HG03039 (cell line): ENCODE measurements at regions not wholly inside any gene's neighbourhood (a gene's known extent, or its start where the extent isn't known, plus 50 kb on each side); places are given as distances from the start of the nearest gene placed in this dataset.

ENCODE experiments used
- ATAC-seq: cut with Tn5 transposase; IDR thresholded peaks from one replicate; pipeline ENCODE4 v1.9.1; 2021; ENCODE audit warnings: mild to moderate bottlenecking, moderate library complexity; ENCODE audit not compliant: unreplicated experiment

DNA sequence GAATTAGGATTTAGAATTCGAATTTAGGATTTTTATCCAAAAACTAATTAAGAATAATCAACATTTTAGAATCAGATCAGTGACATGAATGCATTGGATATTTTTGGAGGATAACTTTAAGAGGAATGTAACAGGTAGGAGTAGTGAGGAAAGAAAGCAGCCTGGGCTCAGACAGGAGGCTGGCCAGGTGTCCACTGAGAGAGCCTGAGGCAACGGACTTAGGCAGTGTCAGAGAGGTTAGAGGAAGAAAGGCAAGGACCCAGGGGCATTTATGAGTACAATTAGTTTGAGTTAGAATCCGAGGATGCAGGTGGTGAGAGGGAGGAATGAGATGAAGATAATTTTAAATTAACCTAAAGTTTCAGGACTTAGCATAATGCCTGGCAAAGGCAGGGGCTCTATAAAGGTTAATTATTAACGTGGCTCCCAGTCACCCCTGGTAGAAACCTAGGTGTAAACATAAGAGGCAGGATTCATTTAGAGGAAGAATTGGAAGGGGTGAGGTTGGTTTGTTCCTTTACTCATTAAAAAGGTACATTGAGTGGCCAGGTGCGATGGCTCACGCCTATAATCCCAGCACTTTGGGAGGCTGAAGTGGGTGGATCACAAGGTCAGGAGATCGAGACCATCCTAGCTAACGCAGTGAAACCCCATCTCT lies 507.1 kb downstream of the TMEM182 start:
- ATAC-seq = no peak

DNA sequence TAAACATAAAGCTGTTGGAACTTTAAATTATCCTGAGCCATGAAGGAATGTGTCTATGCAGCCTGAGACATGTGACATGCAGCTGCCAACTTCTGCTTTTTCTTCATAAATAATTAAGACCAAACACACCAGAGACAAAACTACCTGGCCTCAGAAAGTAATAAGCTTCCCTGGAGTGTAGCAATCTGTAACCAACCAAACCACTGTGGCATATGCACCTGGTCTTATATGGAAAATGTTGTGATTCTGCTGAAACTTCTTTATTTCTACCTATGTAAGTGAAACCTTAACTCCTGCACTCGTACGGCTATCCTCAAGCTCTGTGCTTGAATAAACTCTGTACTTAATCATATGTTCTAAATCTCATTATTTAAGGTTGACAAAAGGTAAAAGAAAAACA lies 515.0 kb downstream of the TMEM182 start:
- ATAC-seq = no peak

DNA sequence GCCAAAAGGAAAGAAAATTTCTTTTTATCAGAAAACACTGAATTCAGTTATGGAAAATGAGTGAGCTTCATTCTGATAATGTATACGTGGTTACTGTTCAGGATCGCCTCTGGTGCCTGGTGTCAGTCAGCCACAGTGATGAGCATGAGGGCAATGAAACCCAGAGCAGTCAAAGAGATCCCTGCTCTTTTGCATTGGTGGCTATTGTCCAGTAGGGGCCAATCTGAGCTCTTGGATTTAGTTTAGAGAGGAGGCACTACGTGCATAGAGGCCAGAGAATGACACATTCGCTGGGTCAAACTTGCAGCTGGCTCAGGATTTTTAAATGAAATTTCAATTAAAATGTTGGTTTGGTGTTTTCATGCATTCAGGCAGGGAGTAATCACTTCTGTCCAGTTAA lies 522.9 kb downstream of the TMEM182 start:
- no peak for ATAC-seq

DNA sequence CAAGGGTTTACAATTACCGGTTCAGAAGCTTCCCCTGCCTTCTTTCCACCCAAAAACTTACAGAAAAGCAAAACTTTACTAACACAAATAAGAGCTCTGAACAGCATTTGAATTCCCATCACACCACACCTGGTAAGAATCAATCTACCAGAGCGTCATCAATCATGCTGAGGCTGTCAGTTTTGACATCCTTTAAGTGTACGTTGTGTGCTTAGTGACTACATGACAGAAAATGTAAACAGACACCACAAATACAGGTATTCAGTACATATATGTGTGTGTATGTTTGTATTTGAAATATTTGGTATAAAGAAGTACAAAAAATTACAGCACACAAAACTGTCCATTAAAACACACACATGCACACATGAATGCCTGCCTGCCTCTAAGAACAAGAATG lies 523.5 kb downstream of the TMEM182 start:
- ATAC-seq = no peak

DNA sequence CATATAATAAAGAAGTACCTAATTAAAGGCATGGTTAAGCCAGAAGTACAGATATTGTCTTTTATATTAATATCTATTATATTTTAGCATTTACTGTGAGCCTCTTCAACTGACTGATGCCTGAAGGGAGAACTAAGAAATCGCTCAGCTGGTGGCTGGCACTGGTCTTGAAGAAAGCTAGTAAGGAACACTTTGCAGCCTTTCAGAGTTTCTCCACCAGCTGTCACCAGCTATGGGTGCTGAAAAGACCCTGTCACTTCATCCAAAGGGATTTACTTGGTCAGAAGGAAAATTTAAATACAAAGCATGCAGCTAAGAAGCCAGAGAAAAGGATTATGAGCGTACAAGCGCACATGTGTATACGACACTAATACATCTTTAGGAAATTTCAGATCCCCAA lies 525.9 kb downstream of the TMEM182 start:
- ATAC-seq = no peak

DNA sequence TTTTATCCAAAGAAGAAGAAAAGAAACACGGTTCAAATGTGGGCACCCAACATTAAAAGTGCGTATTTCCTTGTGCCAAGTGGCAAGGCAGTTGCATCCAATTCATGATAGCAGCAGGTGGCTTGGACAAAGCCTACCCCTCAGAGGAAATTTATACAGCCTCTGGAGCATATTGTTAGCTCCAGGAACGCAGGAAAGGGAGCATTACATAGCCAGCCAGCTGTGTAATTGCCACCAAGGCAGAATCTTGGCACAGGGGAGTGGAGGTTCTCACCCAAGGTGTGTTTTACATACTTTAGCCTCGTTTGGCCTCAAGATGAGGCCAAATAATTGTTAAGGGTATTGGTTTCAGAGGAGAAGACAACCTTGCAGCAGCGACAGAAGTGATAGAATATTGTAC lies 526.9 kb downstream of the TMEM182 start:
- ATAC-seq = no peak

DNA sequence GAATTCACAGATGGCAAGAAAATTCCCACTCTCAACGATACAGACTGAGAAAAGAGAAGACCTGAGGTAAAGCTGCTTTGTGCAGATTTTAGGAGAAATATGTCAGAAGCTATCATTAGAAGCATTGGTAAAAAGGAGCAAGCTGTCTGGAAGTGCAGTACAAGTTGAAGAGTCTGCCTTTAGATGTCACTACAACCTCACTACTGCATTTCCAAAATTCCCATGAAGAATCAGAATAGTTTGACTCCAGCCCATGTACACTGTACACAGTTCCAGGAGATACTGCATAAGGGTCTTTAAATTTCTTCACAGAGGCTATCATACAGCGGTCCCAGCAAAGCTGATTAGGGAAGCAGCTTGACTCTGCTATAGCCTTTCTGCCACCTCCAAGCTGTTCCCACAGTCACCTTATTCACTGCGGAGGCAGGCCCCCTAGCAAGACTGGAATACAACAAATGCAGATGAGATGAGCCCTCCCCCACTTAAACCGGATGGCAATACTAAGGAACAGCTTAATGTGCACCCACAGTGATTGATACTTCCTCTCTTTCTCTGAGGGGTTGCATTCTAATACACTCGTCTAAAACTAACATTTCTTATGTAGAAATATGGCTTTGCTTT lies 527.4 kb downstream of the TMEM182 start:
- no peak for ATAC-seq

DNA sequence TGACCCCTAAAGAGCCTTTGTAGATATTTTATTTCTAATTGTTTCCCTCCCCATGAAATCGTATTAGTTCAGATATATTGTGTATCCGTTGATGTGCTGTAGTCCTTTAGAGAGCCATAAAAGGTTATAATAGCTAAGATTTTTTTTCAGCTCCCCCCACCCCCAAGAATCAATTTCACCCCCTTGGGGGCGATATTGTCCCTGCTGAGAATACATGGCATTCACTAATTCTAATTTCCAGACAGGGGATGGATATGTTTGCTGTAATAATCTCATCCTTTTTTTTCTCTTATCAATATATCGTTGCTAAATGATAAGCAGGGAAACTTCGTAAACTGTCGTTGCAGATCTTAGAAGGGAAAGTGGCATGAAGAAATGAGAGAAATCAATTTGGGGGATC lies 530.7 kb downstream of the TMEM182 start:
- ATAC-seq = no peak

DNA sequence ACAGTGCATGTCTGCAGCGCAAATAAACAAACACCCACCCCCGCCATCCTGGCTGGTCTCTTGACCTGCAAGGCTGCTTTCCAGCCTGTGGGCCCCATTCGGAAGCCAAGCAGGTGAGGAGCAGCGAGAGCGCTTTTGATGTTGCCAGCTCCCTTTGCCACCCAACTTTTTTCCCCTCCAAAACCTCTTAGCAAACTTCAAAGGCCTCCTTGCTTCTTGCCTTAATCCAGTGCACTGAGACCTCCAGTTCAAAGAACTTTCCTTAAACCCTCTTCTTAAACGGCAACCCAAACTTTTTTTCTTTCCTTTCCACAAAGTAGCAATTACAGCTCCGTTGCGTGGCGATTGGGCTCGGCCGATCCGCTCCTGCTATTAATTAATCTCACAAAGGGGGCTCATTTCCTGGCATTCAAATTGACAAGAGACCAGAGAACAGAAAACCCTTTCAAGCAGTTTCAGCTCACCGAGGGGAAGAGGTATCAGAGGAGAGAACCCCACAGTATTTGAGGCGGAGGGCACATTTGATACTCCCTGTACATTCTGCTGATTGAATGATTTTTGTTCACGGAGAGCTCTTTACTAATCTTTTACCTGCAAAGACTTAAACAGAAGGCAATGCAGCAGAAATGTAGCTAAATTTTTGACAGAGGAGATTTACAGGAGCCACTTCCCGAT lies 531.4 kb downstream of the TMEM182 start:
- ATAC-seq = no peak

DNA sequence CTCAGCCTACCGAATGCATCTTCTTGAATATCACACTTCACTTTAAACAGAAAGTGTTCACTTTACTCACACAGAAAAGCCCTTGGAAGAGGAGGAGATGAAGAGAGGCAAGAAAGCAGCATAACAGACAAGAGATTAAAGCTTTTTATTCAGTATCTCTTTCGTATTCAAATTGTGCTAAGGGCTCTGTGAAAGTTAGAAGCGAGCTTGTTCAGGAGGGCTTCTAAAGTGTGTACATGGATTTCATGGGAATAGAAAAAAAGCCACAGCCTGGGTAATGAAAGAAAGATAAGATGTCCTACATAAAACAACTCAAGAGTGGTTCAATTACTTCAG lies 531.9 kb downstream of the TMEM182 start:
- no peak for ATAC-seq

DNA sequence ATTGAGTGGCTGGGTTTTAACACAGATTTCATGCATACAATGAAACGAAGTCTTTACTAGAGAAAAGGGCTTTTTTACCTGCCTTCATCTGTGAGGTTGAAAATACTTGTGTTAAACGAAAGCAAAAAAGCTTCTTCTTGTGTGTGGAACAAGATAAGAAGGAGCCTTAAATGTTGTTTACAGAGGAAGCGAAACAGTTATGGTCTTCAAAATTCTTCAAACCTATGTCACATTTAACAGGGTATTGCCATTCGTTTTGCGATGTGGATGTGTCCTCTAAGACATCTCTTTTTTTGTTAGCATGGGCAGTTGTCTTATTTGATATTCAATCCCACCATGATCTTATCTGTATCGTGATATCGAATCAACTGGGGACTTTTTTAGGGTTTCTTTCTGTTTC lies 532.6 kb downstream of the TMEM182 start:
- ATAC-seq = no peak

DNA sequence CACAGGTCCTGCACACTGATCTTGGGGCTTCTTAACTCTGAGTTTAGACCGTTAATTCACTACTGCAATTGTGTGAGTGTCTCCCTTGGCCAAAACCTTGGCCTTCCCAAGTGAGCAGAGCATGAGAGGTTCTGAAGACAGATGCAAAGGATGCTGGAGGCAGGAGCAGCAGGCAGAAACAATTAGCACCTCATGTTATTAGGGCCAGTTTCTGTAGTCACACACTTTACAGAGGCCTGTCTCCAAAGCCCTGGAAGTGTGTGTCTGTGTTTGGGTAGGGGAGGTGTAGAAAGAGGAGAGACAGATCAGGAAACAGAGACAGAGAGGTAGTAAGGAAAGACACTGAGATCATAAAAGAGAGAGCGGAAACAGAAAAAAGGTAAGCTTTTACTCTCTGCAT lies 533.8 kb downstream of the TMEM182 start:
- no peak for ATAC-seq

DNA sequence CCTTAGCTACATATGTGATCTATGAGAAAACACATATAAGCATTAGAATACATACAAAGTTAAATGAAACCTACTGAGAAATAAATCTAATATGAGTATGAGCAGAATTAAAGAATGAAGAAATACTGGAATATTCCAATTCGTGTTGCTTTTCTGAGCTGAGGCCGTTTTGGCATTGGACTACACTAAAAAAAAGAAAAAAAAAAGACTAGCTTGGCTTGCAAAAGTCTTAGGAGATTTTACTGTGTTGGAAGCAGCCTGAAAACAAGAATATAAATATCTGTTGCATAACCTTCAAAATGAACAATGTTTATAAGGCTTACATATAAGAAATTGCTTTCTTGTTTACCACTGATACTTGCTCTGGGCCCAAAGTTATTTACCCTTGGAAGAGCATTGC lies 562.8 kb downstream of the TMEM182 start:
- no peak for ATAC-seq

DNA sequence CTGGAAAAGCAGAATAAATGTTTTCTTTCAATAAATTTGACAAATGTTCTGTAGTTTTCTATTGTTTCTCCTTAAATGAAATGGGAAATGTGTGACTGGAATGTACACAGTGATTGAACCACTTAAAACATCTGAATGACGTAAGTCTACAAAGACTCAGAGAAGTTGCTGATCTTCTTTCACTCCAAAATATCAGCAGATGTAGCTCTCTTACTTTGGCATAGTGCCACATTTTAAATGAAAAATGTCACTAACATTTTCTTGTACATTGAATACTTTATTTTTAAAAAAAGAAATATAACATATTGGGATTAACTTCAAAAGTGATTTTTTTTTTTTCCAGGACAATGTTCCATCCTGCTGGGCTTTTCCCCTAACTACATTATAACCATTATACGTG lies 565.6 kb downstream of the TMEM182 start:
- ATAC-seq = no peak

DNA sequence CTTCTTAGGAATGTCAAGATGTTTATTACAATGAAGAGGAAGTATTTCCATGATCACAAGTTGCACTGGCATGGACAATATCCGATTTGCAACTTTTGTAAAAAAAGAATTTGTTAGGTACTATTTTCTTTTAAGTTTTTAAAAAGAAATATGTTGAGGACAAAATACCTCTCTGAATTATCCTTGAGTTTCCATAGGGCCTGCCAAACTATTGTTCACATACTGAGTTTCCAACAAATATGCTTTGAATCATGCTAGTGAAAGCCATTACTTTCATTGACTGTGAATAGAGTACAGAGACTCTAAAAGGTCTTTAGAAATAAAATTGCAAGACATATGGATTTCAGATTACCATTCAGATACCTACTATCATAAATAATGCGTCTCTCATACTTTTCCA lies 566.1 kb downstream of the TMEM182 start:
- no peak for ATAC-seq

DNA sequence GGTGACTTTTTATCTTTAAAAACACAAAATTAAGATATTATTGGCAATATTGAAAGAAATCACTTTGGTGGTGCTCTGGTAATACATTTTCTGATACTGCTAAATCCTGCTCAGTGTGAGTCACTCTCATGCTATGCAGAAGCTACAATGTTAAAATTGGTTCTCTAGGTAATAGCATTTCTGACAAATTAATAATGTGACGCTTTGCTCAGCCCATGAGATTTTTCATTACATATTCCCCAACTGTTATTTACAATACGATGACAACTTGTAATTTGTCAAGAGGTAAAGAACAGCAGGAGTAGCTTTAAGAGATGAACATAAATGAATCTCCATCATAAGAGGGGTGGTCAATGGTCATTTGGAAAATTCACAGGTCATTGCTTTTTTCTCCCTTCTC lies 573.6 kb downstream of the TMEM182 start:
- ATAC-seq = no peak

DNA sequence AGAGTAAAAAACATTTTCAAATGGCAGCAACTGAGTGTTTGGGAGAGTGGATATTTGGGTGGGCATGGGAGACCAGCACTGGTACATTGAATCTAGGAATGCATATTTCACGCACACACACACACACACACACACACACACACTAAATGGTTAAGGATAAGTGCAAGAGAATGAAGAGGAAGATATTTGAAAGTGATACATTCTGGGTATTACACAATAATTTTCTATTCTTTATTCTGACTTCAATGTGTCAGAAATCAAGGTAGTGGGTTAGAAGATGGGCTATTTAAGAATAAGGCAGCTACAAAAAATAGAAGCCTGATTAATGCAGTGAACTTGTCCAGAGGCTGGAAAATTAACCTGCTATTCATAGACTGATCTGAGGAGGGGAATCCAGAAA lies 577.0 kb downstream of the TMEM182 start:
- ATAC-seq = no peak

DNA sequence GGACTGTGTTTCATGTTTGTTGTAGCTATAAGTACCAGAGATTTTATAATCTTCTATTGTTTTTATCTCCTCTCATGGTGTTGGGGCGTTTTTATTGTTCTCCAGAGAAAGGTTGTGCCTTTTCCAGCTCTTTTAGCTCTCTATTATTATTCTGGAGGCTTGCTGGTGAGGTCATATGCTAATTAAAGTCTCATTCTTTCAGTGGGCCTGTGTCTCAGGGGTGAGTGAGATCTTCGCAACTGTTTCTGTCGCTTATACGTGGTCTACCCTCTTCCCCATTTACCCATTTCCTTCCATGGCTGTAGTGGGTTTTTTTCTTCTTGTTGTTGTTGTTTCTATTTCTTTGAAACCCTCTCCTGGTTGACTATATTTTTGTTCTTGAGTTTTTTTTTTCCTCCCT lies 584.9 kb downstream of the TMEM182 start:
- ATAC-seq = no peak

DNA sequence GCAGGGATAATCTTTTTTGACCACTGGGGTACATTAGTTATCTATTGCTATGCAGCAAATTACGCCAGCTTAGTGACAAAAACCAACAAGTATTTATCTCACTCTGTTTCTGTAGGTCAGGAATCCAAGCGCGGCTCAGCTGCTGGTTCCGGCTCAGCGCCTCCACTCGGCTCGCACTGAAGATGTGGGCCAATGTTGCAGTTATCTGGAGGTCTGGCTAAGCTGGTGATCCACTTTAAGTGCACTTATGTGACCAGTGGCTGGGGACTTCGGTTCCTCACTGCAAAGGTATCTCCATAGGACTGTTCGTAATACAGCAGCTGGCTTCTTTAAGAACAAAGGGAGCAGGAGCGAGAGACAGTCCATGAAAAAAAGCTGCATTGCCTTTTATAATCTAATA lies 591.9 kb downstream of the TMEM182 start:
- ATAC-seq = no peak

DNA sequence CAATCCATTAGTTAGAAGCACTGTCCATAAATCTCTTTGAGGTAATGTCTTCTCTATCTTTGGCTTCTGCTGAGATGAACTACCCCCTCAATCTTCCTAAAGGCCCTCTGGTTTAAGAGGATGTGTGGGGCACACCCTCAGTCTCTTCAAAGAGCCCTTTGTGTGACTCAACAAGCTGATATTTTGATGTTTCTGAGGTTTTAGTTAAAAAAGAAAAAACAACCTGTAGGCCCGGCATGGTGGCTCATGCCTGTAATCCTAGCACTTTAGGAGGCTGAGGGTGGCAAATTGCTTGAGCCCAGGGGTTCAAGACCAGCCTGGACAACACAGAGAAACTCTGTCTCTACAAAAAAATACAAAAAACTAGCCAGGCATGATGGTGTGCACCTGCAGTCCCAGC lies 593.5 kb downstream of the TMEM182 start:
- no peak for ATAC-seq

DNA sequence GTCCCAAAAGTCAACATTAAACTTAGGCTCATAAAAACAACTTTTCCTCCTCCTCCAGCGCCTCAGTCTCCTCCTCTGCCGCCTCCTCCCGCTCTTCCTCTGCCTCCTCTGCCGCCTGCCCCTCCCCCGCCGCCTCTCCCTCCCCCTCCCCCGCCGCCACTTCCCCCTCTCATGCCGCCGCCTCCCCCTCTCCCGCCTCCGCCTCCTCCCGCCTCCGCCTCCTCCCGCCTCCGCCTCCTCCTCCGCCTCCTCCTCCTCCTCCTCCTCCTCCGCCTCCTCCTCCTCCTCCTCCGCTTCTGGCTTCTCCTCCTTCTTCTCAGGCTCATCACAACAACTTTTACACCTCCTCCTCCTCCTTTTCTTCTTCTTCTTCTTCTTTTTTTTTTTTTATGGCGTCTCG lies 599.9 kb downstream of the TMEM182 start:
- no peak for ATAC-seq

DNA sequence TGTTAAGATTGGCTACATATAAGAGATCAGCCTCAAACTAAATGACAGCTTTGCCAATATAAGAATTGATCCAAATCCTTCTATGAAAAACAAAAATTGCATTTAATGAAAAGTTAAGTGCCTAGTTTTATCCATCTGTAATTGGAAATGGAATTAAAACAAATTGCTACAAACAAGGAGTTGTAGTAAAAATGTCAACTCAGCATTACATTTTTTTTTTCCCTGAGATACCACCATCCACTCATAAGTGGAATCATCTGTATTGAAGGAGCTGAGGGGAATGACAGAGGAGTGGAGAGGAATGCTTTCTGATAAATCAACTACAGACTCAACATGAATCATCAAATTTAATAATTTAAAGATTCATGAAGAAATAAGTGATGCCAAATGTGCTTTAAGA lies 601.8 kb downstream of the TMEM182 start:
- ATAC-seq = no peak

DNA sequence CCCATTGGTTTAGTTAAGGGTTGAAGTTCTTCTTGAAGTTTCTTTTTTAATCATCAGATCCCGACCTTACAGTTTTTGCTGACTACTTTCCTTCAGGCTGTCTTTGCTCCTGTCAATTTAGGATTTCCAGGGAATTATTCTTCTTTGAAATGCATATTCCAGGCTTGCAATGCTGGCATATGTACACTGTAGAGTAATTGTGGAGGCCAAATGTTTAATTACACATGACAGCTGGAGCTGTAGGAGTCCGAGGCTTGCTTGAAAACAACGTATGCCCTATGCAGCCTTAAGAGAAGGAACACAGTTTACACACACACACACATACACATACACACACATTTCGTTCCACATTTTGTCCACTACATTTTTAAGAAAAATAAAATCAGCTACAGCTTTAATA lies 602.3 kb downstream of the TMEM182 start:
- ATAC-seq = no peak
